Stimulated activated naive CD8-positive, alpha-beta T cell treated with anti-CD3 and anti-CD28 coated beads, Interleukin-15, amount 100 ng/mL, for 72 hours (primary cell): ENCODE measurements at regions not wholly inside any gene's neighbourhood (a gene's known extent, or its start where the extent isn't known, plus 50 kb on each side); places are given as distances from the start of the nearest gene placed in this dataset.
"Not testable (repeated sequence)": the region's sequence is repeated elsewhere in the genome, so short reads cannot be mapped to it uniquely, and the experiment has no call there.

Experiments used
- ATAC-seq: fragments of 150-1000 bp; cut with Tn5 transposase; 2 replicates; pipeline ENCODE4 v1.10.0; 2021; ENCODE audit warnings: mild to moderate bottlenecking, moderate library complexity
- DNase-seq, 2 donors: peaks; one replicate each; pipeline ENCODE4 v3.0.0; 2021 to 2022
- H3K27ac Mint-ChIP-seq, 2 donors: one replicate each; pipeline ENCODE4 v1.8.0; 2022; ENCODE audit warnings: mild to moderate bottlenecking in 2 of 2, mixed read lengths in 2 of 2, moderate library complexity in 2 of 2
- H3K27me3 Mint-ChIP-seq: one replicate; pipeline ENCODE4 v1.8.0; 2022; ENCODE audit warnings: mixed read lengths
- H3K4me1 Mint-ChIP-seq: one replicate; pipeline ENCODE4 v1.8.0; 2022; ENCODE audit warnings: mild to moderate bottlenecking, mixed read lengths
- H3K4me3 Mint-ChIP-seq, 2 donors: one replicate each; pipeline ENCODE4 v1.8.0; 2022; ENCODE audit warnings: mild to moderate bottlenecking in 2 of 2, mixed read lengths in 2 of 2, moderate library complexity in 1 of 2
- H3K9me3 Mint-ChIP-seq, 2 donors: one replicate each; pipeline ENCODE4 v1.8.0; 2022; ENCODE audit warnings: mixed read lengths in 2 of 2

DNA sequence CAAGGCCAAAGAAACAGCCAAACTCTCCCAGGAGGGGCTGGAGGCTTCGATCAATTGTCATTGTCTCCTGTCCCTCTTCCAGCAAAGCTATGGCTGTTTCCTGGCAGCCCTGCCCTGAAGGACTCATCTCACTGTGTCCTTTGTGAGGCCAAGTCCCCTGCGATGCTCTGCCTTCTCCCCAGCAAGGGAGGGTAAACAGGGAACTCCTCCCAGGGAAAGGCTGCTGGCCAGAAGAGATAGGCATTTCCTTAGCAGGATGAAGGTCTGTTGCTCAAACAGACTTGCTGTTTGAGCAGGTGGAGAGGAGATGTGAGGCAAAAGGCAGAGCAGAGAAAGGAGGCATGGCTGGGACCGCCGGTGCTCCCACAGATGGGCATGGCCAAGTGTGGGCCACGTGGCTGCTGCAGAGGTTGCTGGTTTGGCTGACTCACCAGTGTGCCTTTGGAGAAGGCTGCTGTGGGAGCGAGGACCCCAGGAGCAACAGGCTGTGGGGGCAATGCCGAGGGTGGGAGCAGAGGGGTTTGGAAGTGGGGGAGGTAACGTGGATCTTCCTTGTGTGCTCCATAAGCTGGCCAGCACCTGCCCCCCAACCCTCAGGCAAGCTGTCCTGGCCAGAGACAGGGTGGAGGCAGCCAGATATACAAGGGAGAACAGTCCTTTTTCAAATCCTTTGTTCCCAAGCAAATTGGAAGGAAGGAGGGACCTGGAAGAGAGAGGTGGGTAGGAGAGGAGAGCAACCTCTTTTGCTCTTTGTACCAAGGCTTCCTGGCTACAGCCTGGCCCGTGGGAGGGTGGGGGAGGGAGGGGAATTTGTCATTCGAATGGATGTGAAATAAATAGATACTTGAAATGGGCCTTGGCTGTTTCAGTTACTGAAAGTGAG lies 449.8 kb downstream of the SIPA1L2 start:
- Mint-ChIP-seq H3K9me3 (peaks cover 6 to 7% of the 10 kb centered on the region in 2 donors), H3K27ac (no peak overlapping the region), H3K4me1 (no peaks in the 10 kb centered on the region), H3K4me3 (no peak overlapping the region), H3K27me3 (peaks cover 33% of the 10 kb centered on the region)
- no peak for DNase-seq
- no peak for ATAC-seq

DNA sequence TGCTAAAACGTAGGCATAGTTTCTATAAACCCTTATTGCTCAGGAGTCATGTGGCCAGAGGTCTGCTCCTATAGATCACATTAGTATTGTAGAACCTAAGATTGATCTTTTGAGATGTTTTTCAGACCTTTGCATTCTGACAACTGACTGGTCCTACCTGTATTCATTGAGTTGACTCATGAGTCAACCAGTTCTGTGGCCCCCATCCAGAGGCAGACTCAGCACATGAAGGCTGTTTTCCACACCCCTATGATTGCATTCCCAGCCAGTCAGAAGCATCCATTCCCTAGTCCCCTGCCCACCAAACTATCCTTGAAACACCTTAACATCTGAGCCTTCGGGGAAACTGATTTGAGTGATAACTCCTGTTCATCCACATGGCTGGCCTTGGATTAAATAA lies 451.7 kb downstream of the SIPA1L2 start:
- peaks cover 47% of the 10 kb centered on the region for H3K27me3 Mint-ChIP-seq
- no peak overlapping the region for H3K27ac Mint-ChIP-seq
- no peak overlapping the region for H3K4me3 Mint-ChIP-seq
- DNase-seq: no peak
- H3K9me3 Mint-ChIP-seq: peaks cover 6 to 7% of the 10 kb centered on the region in 2 donors
- H3K4me1 Mint-ChIP-seq: no peaks in the 10 kb centered on the region
- no peak for ATAC-seq

DNA sequence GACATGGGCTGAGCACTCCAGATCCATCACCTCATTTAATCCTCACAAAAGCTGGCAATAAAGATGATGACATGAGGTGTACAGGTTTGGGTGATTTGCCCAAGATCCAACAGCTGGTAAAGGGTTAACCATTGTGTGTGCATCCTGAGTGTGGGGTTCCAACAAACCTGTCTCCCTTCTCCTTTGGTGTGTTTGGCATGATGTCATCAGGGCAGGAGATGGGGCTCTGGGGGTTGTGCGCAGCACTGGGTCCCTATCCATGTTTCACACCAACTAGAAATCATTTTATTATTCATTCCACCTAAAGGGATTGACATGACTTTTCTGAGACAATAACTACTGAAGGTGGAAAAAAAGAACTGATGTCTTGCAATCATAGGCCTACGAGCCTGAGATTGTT lies 452.5 kb downstream of the SIPA1L2 start:
- DNase-seq (no peak), ATAC-seq (no peak)
- Mint-ChIP-seq H3K9me3 (peaks cover 6 to 7% of the 10 kb centered on the region in 2 donors), H3K4me1 (peaks cover 3% of the 10 kb centered on the region), H3K27me3 (peaks cover 47% of the 10 kb centered on the region), H3K27ac (no peak overlapping the region), H3K4me3 (no peak overlapping the region)

DNA sequence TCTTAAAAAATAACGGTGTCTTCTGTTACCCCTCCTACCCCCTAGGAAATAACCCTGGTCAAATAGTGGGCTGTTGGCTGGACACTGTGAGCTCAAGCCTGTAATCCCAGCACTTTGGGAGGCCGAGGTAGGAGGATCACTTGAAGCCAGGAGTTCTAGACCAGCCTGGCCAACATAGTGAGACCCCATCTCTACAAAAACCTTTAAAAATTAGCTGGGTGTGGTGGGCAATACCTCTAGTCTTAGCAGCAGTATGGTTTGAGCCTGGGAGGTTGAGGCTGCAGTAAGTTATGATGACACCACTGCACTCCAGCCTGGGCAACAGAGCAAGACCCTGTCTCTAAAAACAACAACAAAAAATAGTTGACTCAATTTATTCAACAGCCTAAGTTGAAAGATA lies 453.7 kb downstream of the SIPA1L2 start:
- H3K4me1 Mint-ChIP-seq: peaks cover 7% of the 10 kb centered on the region
- DNase-seq: no peak
- H3K9me3 Mint-ChIP-seq: peaks cover 6 to 7% of the 10 kb centered on the region in 2 donors
- no peak for ATAC-seq
- H3K27me3 Mint-ChIP-seq: peaks cover 36% of the 10 kb centered on the region
- no peak overlapping the region for H3K4me3 Mint-ChIP-seq
- H3K27ac Mint-ChIP-seq: no peak overlapping the region

DNA sequence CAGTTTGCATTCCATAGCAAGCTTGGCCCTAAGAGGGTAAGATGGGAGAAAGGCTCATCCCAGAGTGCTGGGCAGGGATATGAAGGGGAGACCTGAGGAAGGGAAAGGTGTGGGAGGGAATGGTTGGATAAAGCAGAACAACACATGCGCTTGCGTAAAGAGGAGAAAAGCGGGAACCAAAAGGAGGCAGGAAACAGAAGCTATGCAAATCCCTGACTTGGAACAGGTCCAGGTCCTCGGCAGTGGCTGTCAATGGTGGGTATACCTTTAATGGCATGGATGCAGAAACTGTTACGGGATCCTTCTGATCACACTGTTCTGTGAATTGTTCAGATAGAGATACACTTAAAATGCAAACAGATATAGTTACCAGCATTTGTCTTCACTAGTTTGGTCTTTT lies 455.6 kb downstream of the SIPA1L2 start:
- peaks cover 7% of the 10 kb centered on the region for H3K4me1 Mint-ChIP-seq
- DNase-seq: no peak
- H3K27ac Mint-ChIP-seq: no peak overlapping the region
- no peak overlapping the region for H3K4me3 Mint-ChIP-seq
- peaks cover 6 to 7% of the 10 kb centered on the region in 2 donors for H3K9me3 Mint-ChIP-seq
- H3K27me3 Mint-ChIP-seq: peaks cover 21% of the 10 kb centered on the region
- ATAC-seq: no peak

DNA sequence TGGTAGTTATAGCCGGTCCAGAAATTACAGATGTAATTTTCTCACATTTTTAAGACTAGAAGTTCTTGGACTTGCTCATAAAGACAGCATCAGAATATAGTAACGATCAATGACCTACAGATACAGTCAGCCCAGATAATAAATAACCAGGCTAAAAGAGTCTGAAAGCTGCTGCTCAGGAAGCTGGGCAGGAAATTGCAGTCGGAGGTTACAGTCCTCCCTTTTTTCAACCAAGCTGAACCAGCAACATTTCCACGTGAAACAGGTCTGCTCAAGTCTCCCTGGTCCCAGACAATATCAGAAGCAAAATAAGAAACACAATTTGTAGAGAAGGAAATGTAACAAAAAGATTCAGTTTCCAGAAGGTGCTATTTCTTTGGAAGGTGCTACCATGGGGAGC lies 457.4 kb downstream of the SIPA1L2 start:
- H3K4me3 Mint-ChIP-seq: no peak overlapping the region
- DNase-seq: no peak
- H3K27me3 Mint-ChIP-seq: peaks cover 21% of the 10 kb centered on the region
- no peak for ATAC-seq
- H3K4me1 Mint-ChIP-seq: peaks cover 7% of the 10 kb centered on the region
- H3K9me3 Mint-ChIP-seq: peaks cover 6 to 7% of the 10 kb centered on the region in 2 donors
- H3K27ac Mint-ChIP-seq: peak overlapping the region in 1 of 2 donors; percentile 19

DNA sequence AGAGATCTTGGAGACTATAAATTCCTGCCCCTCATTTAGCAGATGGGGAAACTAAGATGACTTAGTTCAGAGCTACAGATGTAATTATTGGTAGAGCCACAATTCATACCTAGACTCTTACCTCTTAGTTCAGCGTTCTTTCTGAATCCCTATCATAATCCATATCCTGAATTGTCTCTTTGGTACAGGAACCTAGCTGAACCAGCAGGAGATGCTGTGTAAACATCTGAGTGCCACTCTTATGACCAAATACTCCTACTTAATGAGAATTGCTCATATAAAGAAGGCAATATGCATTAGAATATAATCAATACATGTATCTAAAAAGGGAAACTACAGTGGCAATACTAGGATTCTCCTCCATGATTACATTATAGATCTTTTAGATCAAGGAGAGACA lies 459.0 kb downstream of the SIPA1L2 start:
- ATAC-seq (no peak), DNase-seq (no peak)
- H3K27ac Mint-ChIP-seq: no peak overlapping the region
- H3K4me1 Mint-ChIP-seq: peaks cover 7% of the 10 kb centered on the region
- peaks cover 21% of the 10 kb centered on the region for H3K27me3 Mint-ChIP-seq
- peaks cover 0 to 9% of the 10 kb centered on the region in 2 donors for H3K9me3 Mint-ChIP-seq
- H3K4me3 Mint-ChIP-seq: no peak overlapping the region

DNA sequence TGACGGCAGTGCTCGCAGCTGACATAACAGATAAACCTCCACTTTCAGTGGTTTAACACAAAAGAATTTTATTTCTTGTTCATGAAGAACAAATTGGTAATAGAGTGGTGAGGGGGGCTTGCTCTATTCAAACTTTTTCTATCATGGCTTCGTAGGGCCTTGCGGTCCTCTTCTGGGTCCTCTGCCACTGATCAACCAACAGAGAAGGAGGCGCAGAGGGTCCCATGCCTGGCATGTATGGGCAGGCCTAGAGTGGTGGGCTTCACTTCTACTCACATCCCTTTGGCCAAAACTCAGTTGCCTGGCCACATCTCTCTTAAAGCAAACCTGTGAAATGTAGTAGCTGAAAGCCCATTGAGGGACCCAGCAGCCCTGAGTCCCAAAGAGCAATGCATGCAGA lies 460.5 kb downstream of the SIPA1L2 start:
- Mint-ChIP-seq H3K4me3 (no peak overlapping the region), H3K27me3 (peaks cover 7% of the 10 kb centered on the region), H3K4me1 (peaks cover 7% of the 10 kb centered on the region), H3K9me3 (peaks cover 4 to 15% of the 10 kb centered on the region in 2 donors), H3K27ac (no peak overlapping the region)
- DNase-seq (no peak), ATAC-seq (no peak)

DNA sequence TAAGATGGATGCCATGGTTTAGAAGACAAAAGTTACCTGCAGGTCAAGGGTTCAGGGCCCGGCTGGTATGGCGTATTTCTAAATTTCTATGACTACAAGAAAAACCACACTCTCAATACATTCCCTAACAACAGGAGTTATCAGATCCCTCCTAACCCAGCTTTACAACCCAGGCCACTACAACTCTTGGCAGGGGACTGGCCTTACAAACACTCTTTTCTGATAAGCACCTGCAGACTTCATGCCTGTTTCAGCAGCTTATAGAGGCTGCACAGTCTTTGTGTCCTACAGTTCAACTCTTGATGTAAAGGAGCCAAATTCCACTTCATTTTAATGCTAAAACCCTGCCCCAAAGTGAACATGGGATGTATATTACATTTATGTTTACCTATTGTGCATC lies 461.4 kb downstream of the SIPA1L2 start:
- H3K4me1 Mint-ChIP-seq: peaks cover 7% of the 10 kb centered on the region
- DNase-seq: no peak
- no peak overlapping the region for H3K4me3 Mint-ChIP-seq
- no peak for ATAC-seq
- peaks cover 4 to 15% of the 10 kb centered on the region in 2 donors for H3K9me3 Mint-ChIP-seq
- no peaks in the 10 kb centered on the region for H3K27me3 Mint-ChIP-seq
- no peak overlapping the region for H3K27ac Mint-ChIP-seq

DNA sequence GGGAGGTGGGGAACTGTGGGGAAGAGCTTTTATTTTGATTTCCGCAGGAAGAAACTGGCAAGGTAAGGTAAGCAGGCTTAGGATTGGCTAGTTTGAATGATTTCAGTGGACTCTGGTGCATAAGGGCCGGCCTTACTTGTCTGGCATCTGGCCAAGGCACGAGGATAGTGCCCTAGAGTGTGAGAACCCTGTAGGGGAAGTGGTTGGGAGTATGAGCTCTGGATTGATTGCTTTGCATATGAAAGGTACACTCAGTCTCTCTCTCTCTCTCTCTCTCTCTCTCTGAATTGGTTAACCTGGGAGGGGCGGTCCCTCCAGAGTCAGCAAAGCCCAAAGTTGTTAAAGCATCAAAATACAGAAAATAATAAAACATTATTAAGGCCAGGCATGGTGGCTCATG lies 463.0 kb downstream of the SIPA1L2 start:
- Mint-ChIP-seq H3K4me1 (no peaks in the 10 kb centered on the region), H3K27ac (peak overlapping the region in 1 of 2 donors; percentile 8), H3K4me3 (no peak overlapping the region), H3K9me3 (peaks cover 4 to 15% of the 10 kb centered on the region in 2 donors), H3K27me3 (no peaks in the 10 kb centered on the region)
- no peak for ATAC-seq
- DNase-seq: no peak

DNA sequence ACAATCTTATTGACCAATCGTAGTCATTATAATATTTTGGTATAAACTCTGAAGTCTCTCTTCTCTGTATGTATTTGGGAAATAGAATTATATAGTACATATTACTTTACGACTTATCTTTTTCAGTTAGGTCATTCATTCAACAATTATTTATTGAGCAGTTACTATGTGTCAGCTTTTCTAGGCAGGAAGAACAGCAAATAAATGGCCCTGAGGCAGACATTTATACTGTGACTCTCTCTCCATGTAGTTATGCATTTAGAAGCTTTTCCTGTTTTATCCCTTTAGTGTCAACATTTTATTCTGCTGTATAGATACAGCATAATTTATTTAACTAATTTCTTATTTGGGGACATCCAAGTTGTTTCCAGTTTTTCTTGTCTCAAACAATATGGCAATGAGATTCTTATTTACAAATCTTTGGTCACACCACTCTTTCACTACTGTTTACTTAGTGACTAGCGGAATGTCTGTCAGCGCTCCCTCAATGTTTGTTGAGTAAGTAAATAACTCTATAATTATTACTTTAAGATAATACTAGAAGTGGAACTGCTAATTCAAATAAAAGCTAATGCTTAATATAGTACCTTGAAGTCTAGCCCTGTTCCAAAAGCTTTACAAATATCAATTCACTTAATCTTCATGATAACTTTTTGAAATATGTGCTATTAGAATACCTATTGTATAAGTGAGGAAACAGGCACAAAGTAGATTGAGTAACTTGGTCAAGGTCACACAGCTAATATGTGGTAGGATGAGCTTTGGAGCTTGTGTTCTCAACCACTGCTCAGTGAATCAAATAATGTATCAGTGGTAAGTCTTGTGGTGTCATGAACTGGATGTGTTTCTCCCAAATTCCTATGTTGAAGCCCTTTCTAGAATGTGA lies 465.6 kb downstream of the SIPA1L2 start:
- no peaks in the 10 kb centered on the region for H3K4me1 Mint-ChIP-seq
- no peak for DNase-seq
- no peaks in the 10 kb centered on the region for H3K27me3 Mint-ChIP-seq
- no peak for ATAC-seq
- no peak overlapping the region for H3K27ac Mint-ChIP-seq
- peaks cover 4 to 15% of the 10 kb centered on the region in 2 donors for H3K9me3 Mint-ChIP-seq
- no peak overlapping the region for H3K4me3 Mint-ChIP-seq

DNA sequence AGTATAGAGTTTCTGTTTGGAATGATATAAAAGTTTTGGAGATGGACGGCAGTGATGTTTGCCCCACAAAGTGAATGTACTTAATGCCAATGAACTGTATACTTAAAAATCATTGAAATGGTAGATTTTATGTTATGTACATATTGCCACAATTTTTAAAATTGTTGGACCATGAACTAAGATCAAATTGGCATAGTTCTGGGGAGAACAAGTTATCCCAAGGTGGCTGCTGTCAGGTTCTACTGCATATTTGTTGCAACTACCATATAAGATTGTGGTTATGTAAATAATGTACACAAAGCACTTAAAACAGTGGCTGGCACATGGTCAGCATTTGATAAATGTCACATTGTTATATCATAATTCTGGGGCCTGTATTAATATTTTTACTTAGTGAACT lies 466.4 kb downstream of the SIPA1L2 start:
- Mint-ChIP-seq H3K9me3 (peaks cover 4 to 19% of the 10 kb centered on the region in 2 donors), H3K4me3 (no peak overlapping the region), H3K4me1 (no peaks in the 10 kb centered on the region), H3K27me3 (no peaks in the 10 kb centered on the region), H3K27ac (no peak overlapping the region)
- ATAC-seq (no peak), DNase-seq (no peak)

DNA sequence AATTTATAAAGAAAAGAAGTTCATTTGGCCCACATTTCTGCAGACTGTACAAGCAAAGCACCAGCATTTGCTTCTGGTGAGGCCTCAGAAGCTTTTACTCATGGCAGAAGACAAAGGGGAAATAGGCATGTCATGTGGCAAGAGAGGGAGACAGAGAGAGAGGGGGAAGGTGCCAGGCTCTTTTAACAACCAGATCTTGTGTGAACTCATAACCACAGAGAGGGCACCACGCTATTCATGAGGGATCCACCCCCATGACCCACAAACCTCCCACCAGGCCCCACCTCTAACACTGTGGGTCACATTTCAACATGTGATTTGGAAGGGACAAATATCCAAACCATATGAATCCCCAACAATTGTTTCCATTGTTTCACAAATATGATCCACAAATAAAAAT lies 467.9 kb downstream of the SIPA1L2 start:
- Mint-ChIP-seq H3K27me3 (no peaks in the 10 kb centered on the region), H3K27ac (no peak overlapping the region), H3K4me1 (no peaks in the 10 kb centered on the region), H3K9me3 (peaks cover 4 to 26% of the 10 kb centered on the region in 2 donors), H3K4me3 (no peak overlapping the region)
- no peak for ATAC-seq
- no peak for DNase-seq

DNA sequence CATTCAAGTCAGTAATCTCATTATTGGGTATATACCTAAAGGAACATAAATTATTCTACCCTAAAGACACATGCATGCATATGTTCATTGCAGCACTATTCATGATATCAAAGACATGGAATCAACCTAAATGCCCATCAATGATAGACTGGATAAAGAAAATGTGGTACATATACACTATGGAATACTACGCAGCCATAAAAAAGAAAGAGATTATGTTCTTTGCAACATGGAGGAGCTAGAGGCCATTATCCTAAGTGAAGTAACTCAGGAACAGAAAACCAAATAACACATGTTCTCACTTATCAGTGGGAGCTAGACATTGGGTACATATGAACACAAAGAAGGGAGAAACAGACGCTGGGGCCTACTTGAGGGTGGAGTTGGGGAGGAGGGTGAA lies 471.4 kb downstream of the SIPA1L2 start:
- not testable (repeated sequence) for H3K27ac Mint-ChIP-seq, ATAC-seq, H3K4me1 Mint-ChIP-seq, H3K27me3 Mint-ChIP-seq, H3K4me3 Mint-ChIP-seq, DNase-seq
- H3K9me3 Mint-ChIP-seq: peaks cover 0 to 11% of the 10 kb centered on the region in 2 donors

DNA sequence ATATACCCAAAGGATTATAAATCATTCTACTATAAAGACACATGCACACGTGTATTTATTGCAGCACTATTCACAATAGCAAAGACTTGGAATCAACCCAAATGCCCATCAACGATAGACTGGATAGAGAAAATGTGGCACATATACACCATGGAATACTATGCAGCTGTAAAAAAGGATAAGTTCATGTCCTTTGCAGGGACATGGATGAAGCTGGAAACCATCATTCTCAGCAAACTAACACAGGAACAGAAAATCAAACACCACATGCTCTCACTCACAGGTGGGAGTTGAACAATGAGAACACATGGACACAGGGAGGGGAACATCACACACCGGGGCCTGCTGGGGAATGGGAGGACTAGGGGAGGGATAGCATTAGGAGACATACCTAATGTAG lies 473.9 kb downstream of the SIPA1L2 start:
- H3K4me1 Mint-ChIP-seq, H3K4me3 Mint-ChIP-seq, DNase-seq, H3K27ac Mint-ChIP-seq, ATAC-seq, H3K27me3 Mint-ChIP-seq: not testable (repeated sequence)
- H3K9me3 Mint-ChIP-seq: peaks cover 0 to 11% of the 10 kb centered on the region in 2 donors

DNA sequence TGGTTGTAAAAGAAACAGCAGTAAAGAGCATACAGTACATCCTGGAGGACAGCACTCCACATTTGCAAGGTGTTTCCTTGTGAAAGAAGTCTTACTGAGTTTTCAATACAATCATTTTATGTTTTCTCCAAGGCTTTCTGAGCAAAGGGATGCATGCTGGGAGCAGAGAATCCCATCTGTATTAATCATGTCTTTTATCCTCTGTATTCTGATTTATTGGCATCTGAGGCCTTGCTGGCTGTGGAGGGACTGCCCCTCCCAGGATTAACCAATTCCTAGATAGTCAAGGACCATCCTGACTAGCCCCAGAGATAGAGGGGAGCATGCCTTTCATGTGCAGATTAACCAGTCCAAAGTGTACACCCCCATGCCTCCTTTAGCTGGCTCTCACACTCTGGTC lies 476.3 kb downstream of the SIPA1L2 start:
- H3K27me3 Mint-ChIP-seq: no peaks in the 10 kb centered on the region
- no peak overlapping the region for H3K4me3 Mint-ChIP-seq
- DNase-seq (no peak), ATAC-seq (no peak)
- no peaks in the 10 kb centered on the region for H3K4me1 Mint-ChIP-seq
- H3K27ac Mint-ChIP-seq: no peak overlapping the region
- peaks cover 0 to 8% of the 10 kb centered on the region in 2 donors for H3K9me3 Mint-ChIP-seq
